K562 (cell line): ENCODE measurements at regions not wholly inside any gene's neighbourhood (a gene's known extent, or its start where the extent isn't known, plus 50 kb on each side); places are given as distances from the start of the nearest gene placed in this dataset.

ENCODE experiments used
- ATAC-seq: fragments of 200-7000 bp; cut with Tn5 transposase; 3 replicates; pipeline ENCODE4 v1.9.1; 2020; ENCODE audit warnings: moderate library complexity
- BruUV-seq: library from RNA; stranded (reverse); fragments of 400-500 nt; replicated peaks from 2 replicates; lab custom pipeline; 2021; lab: Mats Ljungman, UMichigan
- CTCF ChIA-PET: fragments of 300-600 bp; formaldehyde crosslinking; extraction: SDS; loops from one replicate; lab custom pipeline; 2021; ENCODE audit warnings: low intra/inter-chr PET ratio; lab: Yijun Ruan, JAX
- POLR2A ChIA-PET: fragments of 300-600, 350-650 bp; sonication (Branson Sonifier 250); formaldehyde crosslinking; extraction: SDS; loops from one replicate; lab custom pipeline; 2021; ENCODE audit warnings: antibody characterized with exemption, inconsistent platforms; lab: Yijun Ruan, JAX
- DNase-seq, 4 experiments: peaks; one replicate each; pipeline versions ENCODE4 v3.0.0 to v3.0.0-alpha.2; 2011 to 2018; ENCODE audit warnings: low spot score in 3 of 4, mixed read lengths in 3 of 4; ENCODE audit errors: extremely low read depth in 1 of 4
- FAIRE-seq: peaks from 2 replicates; lab custom pipeline; 2011; peaks lifted over from hg19 to GRCh38; lab: Jason Lieb, UNC
- H2AFZ ChIP-seq: 2 replicates; pipeline ENCODE4 v1.6.0; 2011; ENCODE audit warnings: low read depth, low read length, control low read depth, inconsistent platforms
- H3K27ac ChIP-seq: fragments of 200-600 bp; 3 replicates; pipeline ENCODE4 v1.8.0; 2011; ENCODE audit warnings: low read depth, mild to moderate bottlenecking, control low read depth, inconsistent platforms, low read length, moderate library complexity, mixed read lengths; ENCODE audit errors: extremely low read depth
- H3K27me3 ChIP-seq, 2 experiments: fragments of 300-600 bp in 1 of 2; 2 replicates in 1 of 2; 3 replicates in 1 of 2; pipeline versions ENCODE4 v1.6.0 to v1.8.0; 2011; ENCODE audit warnings: inconsistent platforms in 2 of 2, low read length in 2 of 2, mild to moderate bottlenecking in 1 of 2, mixed read lengths in 1 of 2, moderate library complexity in 1 of 2; ENCODE audit not compliant: control insufficient read depth in 2 of 2, insufficient read depth in 2 of 2
- H3K36me3 ChIP-seq: fragments of 300-600 bp; 3 replicates; pipeline ENCODE4 v1.8.0; 2011; ENCODE audit warnings: mild to moderate bottlenecking, low read length, inconsistent platforms; ENCODE audit not compliant: control insufficient read depth, insufficient read depth
- H3K4me1 ChIP-seq, 2 experiments: fragments of 200-600 bp in 1 of 2; replicated peaks in 1 of 2; 2 replicates in 1 of 2; 3 replicates in 1 of 2; pipeline versions ENCODE4 v1.5.1 to v1.8.0; 2011; ENCODE audit warnings: inconsistent platforms in 2 of 2, low read length in 2 of 2, mild to moderate bottlenecking in 1 of 2, mixed read lengths in 1 of 2, moderate library complexity in 1 of 2; ENCODE audit not compliant: control insufficient read depth in 2 of 2, insufficient read depth in 2 of 2
- H3K4me2 ChIP-seq: 2 replicates; pipeline ENCODE4 v1.6.1; 2011; ENCODE audit warnings: low read length, control low read depth, inconsistent platforms, mixed read lengths; ENCODE audit not compliant: insufficient read depth
- H3K4me3 ChIP-seq: fragments of 200-600 bp; sonication (generic), shearing (Covaris generic); 2 replicates; pipeline ENCODE4 v1.5.1; 2016; ENCODE audit warnings: control low read depth, inconsistent platforms
- H3K79me2 ChIP-seq: fragments of 200-600 bp; 3 replicates; pipeline ENCODE4 v1.8.0; 2011; ENCODE audit warnings: low read length, inconsistent platforms; ENCODE audit not compliant: control insufficient read depth, insufficient read depth
- H3K9ac ChIP-seq, 2 experiments: 2 replicates each; pipeline versions ENCODE4 v1.6.0 to v1.6.1; 2011; ENCODE audit warnings: low read depth in 2 of 2, low read length in 2 of 2, control low read depth in 1 of 2, inconsistent platforms in 1 of 2, mild to moderate bottlenecking in 1 of 2, mixed read lengths in 1 of 2; ENCODE audit not compliant: insufficient read depth in 1 of 2
- H3K9me1 ChIP-seq: one replicate; pipeline ENCODE4 v1.6.0; 2011; ENCODE audit warnings: inconsistent platforms, mild to moderate bottlenecking, low read length, moderate library complexity; ENCODE audit not compliant: control insufficient read depth, insufficient read depth
- H3K9me3 ChIP-seq: replicated peaks from 2 replicates; pipeline ENCODE4 v1.5.1; 2011; ENCODE audit warnings: low read depth, low read length, inconsistent platforms; ENCODE audit not compliant: control insufficient read depth, insufficient read depth
- H4K20me1 ChIP-seq: replicated peaks from 2 replicates; pipeline ENCODE4 v1.6.1; 2011; ENCODE audit warnings: low read length, inconsistent platforms, mixed read lengths; ENCODE audit not compliant: control insufficient read depth, insufficient read depth
- ARID1B ChIP-seq: fragments of 450-650 bp; IDR thresholded peaks from 2 replicates; pipeline ENCODE4 v1.6.1; 2016; ENCODE audit warnings: antibody characterized with exemption, mild to moderate bottlenecking, inconsistent platforms
- GABPB2 ChIP-seq: fragments of 250-450 bp; sonication (Bioruptor Pico); conservative IDR thresholded peaks from 2 replicates; pipeline ENCODE4 v1.5.1; 2021; ENCODE audit warnings: mild to moderate bottlenecking
- IRF1 ChIP-seq: sonication (generic); formaldehyde crosslinking; IDR thresholded peaks from 2 replicates; pipeline ENCODE4 v1.8.0; 2022; ENCODE audit warnings: missing genetic modification reagents, mild to moderate bottlenecking, borderline replicate concordance
- USF2 ChIP-seq: sonication (generic); formaldehyde crosslinking; IDR thresholded peaks from 2 replicates; pipeline ENCODE4 v1.5.0; 2020; ENCODE audit warnings: missing genetic modification reagents
- WHSC1 ChIP-seq: IDR thresholded peaks from one replicate; pipeline ENCODE4 v1.6.1; 2012; ENCODE audit warnings: low read length, control low read depth, inconsistent platforms
- ZNF140 ChIP-seq: fragments of 250-450 bp; sonication (Bioruptor Pico); IDR thresholded peaks from 2 replicates; pipeline ENCODE4 v1.8.0; 2021; ENCODE audit warnings: moderate library complexity, mild to moderate bottlenecking, inconsistent platforms
- ZNF24 ChIP-seq: fragments of 450-650 bp; IDR thresholded peaks from 2 replicates; pipeline ENCODE4 v1.6.1; 2016
- ZNF586 ChIP-seq: fragments of 450-650 bp; formaldehyde crosslinking; conservative IDR thresholded peaks from 2 replicates; pipeline ENCODE4 v1.4.0; 2020; ENCODE audit warnings: mild to moderate bottlenecking, moderate library complexity
- ZNF77 ChIP-seq: fragments of 250-450 bp; sonication (Bioruptor Pico); IDR thresholded peaks from 2 replicates; pipeline ENCODE4 v1.5.0; 2020
- in situ Hi-C: fragments of 300-500 bp; cut with MboI; formaldehyde crosslinking; loops from 4 replicates; pipeline ENCODE4 v1.15.0; 2018; ENCODE audit warnings: inconsistent platforms, mixed read lengths
- intact Hi-C: fragments of 100-400 bp; cut with micrococcal nuclease; formaldehyde crosslinking; loops from 2 replicates; pipeline ENCODE4 v1.14.2; 2022

- TF ChIP-seq ZNF24 = no peak
Observed at GRCh38 chr2:49813208-49813607, 658.9 kb upstream of the FSHR start (continued).

GRCh38 chr2:49812730-49813129, 658.4 kb upstream of the FSHR start:
- CTCF ChIA-PET = no interaction called here
- in situ Hi-C loops (no loop called here), intact Hi-C loops (no loop called here)
- Histone ChIP-seq H3K9me3 (no peaks in the 10 kb centered on the region), H3K79me2 (no peaks in the 10 kb centered on the region), H3K4me2 (no peak overlapping the region), H3K27me3 (no peaks in the 10 kb centered on the region), H2AFZ (no peak overlapping the region), H3K36me3 (no peaks in the 10 kb centered on the region), H3K27ac (no peak overlapping the region), H3K9me1 (no peaks in the 10 kb centered on the region), H4K20me1 (no peaks in the 10 kb centered on the region), H3K4me3 (no peak overlapping the region), H3K4me1 (no peaks in the 10 kb centered on the region), H3K9ac (no peak overlapping the region)
- DNase-seq (no peak), FAIRE-seq (no peak), ATAC-seq (no peak)
- POLR2A ChIA-PET = no interaction called here
- BruUV-seq = no TSS peak
- TF ChIP-seq ZNF140 (CRISPR knock-in tag) (no peak), GABPB2 (CRISPR knock-in tag) (no peak), IRF1 (CRISPR knock-in tag) (no peak), ZNF77 (CRISPR knock-in tag) (no peak), ZNF586 (CRISPR knock-in tag) (no peak), USF2 (CRISPR knock-in tag) (no peak), WHSC1 (no peak), ARID1B (no peak)
